ENCODE measurements at regions not wholly inside any gene's neighbourhood (a gene's known extent, or its start where the extent isn't known, plus 50 kb on each side); places are given as distances from the start of the nearest gene placed in this dataset.

DNA sequence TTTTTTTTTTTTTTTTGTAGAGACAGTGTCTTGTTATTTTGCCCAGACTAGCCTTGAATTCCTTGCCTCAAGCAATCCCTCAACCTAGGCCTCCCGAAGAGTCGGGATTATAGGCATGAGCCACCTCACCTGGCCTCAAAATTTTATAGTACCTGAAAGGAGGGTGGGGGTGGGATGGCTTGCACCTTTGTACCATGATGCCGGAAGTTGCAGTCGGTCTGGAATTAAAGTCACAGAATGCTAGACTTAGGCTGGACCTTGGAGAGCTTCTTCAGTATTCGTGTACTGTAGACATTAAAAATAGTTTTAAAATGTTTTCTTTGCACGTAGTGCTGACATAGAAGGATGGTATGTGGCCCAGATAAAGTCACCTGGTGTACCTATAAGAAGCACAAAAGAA, 280.9 kb downstream of the STIM2 start:
- no peaks in the 10 kb centered on the region for H3K79me2 ChIP-seq (ENCODE audit: insufficient read depth, low read length)
- H4K20me1 ChIP-seq (ENCODE audit: insufficient read depth, low read length): no peaks in the 10 kb centered on the region
- no peaks in the 10 kb centered on the region for H3K4me1 Mint-ChIP-seq (ENCODE audit: low read depth, unreplicated experiment)
- no peaks in the 10 kb centered on the region for H3K36me3 ChIP-seq (ENCODE audit: insufficient read depth, low read length)
- no peaks in the 10 kb centered on the region for H3K36me3 Mint-ChIP-seq (ENCODE audit: low read depth, unreplicated experiment)
- no peak overlapping the region for H3K4me3 ChIP-seq (ENCODE audit: insufficient read depth, low read depth, low read length)
- no peak overlapping the region for H3K4me2 ChIP-seq (ENCODE audit: low read length)
- H3K9ac ChIP-seq (ENCODE audit: low read length): no peak overlapping the region
- H3K27me3 ChIP-seq (ENCODE audit: insufficient read depth, low read length): no peaks in the 10 kb centered on the region
- no peaks in the 10 kb centered on the region for H3K27me3 Mint-ChIP-seq (ENCODE audit: low read depth, unreplicated experiment)
- no peaks in the 10 kb centered on the region for H3K9me3 ChIP-seq (ENCODE audit: insufficient read depth, low read depth, low read length)
- H3K27ac Mint-ChIP-seq (ENCODE audit: unreplicated experiment): no peak overlapping the region
- no peaks in the 10 kb centered on the region for H3K4me1 ChIP-seq (ENCODE audit: insufficient read depth, low read length)
- DNase-seq (ENCODE audit: low read depth) (no peak), FAIRE-seq (no peak)
- no peak for TF ChIP-seq EZH2 (IDR thresholded peaks at IDR 0.05; ENCODE audit: insufficient read depth, low read length)
- H3K27ac ChIP-seq (ENCODE audit: low read depth, low read length): no peak overlapping the region
- no peak overlapping the region for H2AFZ ChIP-seq (ENCODE audit: low read depth, low read length)
- no peak overlapping the region for H3K4me3 Mint-ChIP-seq (ENCODE audit: unreplicated experiment)
- H3K9me3 Mint-ChIP-seq (ENCODE audit: unreplicated experiment): peaks cover 3% of the 10 kb centered on the region

DNA sequence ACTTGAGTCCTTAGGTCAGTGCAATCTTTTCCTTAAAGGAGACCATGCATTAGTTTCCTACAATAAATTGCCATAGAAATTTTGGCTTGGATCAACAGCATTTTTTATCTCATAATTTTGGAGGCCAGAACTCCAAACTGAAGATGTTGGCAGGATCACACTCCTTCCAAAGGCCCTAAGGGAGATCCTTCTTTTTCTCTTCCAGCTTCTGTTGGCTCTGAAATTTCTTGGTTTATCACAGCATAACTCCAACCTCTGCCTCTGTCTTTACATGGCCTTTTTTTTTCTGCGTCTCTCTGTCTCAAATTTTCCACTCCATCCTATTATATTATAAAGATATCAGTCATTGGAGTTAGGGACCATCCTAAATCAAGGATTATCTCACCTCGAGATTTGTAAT, 282.2 kb downstream of the STIM2 start:
- DNase-seq (ENCODE audit: low read depth) (no peak), FAIRE-seq (no peak)
- no peaks in the 10 kb centered on the region for H3K27me3 Mint-ChIP-seq (ENCODE audit: low read depth, unreplicated experiment)
- Histone ChIP-seq H3K27ac (ENCODE audit: low read depth, low read length) (no peak overlapping the region), H3K79me2 (ENCODE audit: insufficient read depth, low read length) (no peaks in the 10 kb centered on the region), H3K4me1 (ENCODE audit: insufficient read depth, low read length) (no peaks in the 10 kb centered on the region), H3K9me3 (ENCODE audit: insufficient read depth, low read depth, low read length) (no peaks in the 10 kb centered on the region), H2AFZ (ENCODE audit: low read depth, low read length) (no peak overlapping the region), H4K20me1 (ENCODE audit: insufficient read depth, low read length) (no peaks in the 10 kb centered on the region), H3K4me3 (ENCODE audit: insufficient read depth, low read depth, low read length) (no peak overlapping the region), H3K4me2 (ENCODE audit: low read length) (no peak overlapping the region), H3K9ac (ENCODE audit: low read length) (no peak overlapping the region), H3K36me3 (ENCODE audit: insufficient read depth, low read length) (no peaks in the 10 kb centered on the region), H3K27me3 (ENCODE audit: insufficient read depth, low read length) (no peaks in the 10 kb centered on the region)
- H3K36me3 Mint-ChIP-seq (ENCODE audit: low read depth, unreplicated experiment): no peaks in the 10 kb centered on the region
- no peaks in the 10 kb centered on the region for H3K4me1 Mint-ChIP-seq (ENCODE audit: low read depth, unreplicated experiment)
- TF ChIP-seq EZH2 (IDR thresholded peaks at IDR 0.05; ENCODE audit: insufficient read depth, low read length): no peak
- TF ChIP-seq, protein P1, sequence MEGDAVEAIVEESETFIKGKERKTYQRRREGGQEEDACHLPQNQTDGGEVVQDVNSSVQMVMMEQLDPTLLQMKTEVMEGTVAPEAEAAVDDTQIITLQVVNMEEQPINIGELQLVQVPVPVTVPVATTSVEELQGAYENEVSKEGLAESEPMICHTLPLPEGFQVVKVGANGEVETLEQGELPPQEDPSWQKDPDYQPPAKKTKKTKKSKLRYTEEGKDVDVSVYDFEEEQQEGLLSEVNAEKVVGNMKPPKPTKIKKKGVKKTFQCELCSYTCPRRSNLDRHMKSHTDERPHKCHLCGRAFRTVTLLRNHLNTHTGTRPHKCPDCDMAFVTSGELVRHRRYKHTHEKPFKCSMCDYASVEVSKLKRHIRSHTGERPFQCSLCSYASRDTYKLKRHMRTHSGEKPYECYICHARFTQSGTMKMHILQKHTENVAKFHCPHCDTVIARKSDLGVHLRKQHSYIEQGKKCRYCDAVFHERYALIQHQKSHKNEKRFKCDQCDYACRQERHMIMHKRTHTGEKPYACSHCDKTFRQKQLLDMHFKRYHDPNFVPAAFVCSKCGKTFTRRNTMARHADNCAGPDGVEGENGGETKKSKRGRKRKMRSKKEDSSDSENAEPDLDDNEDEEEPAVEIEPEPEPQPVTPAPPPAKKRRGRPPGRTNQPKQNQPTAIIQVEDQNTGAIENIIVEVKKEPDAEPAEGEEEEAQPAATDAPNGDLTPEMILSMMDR (IDR thresholded peaks at IDR 0.05; ENCODE audit: insufficient read depth, low read depth, low read length): no peak
- no peak overlapping the region for H3K4me3 Mint-ChIP-seq (ENCODE audit: unreplicated experiment)
- no peak overlapping the region for H3K27ac Mint-ChIP-seq (ENCODE audit: unreplicated experiment)
- peaks cover 4% of the 10 kb centered on the region for H3K9me3 Mint-ChIP-seq (ENCODE audit: unreplicated experiment)

DNA sequence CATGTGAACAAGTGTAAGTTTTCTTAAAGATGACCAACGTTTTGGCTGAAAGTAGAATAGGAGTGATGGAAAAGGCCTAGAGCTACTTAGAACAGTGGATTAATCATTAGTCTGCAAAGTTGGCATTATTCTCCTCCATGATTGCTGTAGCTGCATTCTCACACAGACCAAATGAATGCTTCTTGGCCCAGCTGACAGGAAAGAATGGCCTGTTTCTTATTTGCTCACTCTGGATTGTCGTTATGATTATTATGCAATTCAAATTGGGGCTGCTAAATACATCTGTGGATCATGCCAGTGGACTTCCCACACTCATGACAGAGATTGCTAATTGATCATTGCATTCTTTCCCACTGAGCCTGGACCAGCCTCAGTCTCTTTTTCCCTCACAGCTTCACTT, 285.0 kb downstream of the STIM2 start:
- Mint-ChIP-seq H3K27ac (ENCODE audit: unreplicated experiment) (no peak overlapping the region), H3K27me3 (ENCODE audit: low read depth, unreplicated experiment) (no peaks in the 10 kb centered on the region), H3K4me1 (ENCODE audit: low read depth, unreplicated experiment) (peaks cover 18% of the 10 kb centered on the region), H3K36me3 (ENCODE audit: low read depth, unreplicated experiment) (no peaks in the 10 kb centered on the region), H3K4me3 (ENCODE audit: unreplicated experiment) (no peak overlapping the region), H3K9me3 (ENCODE audit: unreplicated experiment) (peaks cover 4% of the 10 kb centered on the region)
- H3K4me2 ChIP-seq (ENCODE audit: low read length): no peak overlapping the region
- no peak overlapping the region for H2AFZ ChIP-seq (ENCODE audit: low read depth, low read length)
- no peaks in the 10 kb centered on the region for H4K20me1 ChIP-seq (ENCODE audit: insufficient read depth, low read length)
- H3K9ac ChIP-seq (ENCODE audit: low read length): no peak overlapping the region
- no peak overlapping the region for H3K27ac ChIP-seq (ENCODE audit: low read depth, low read length)
- H3K9me3 ChIP-seq (ENCODE audit: insufficient read depth, low read depth, low read length): no peaks in the 10 kb centered on the region
- no peak for DNase-seq (ENCODE audit: low read depth)
- H3K79me2 ChIP-seq (ENCODE audit: insufficient read depth, low read length): no peaks in the 10 kb centered on the region
- H3K4me1 ChIP-seq (ENCODE audit: insufficient read depth, low read length): peaks cover 8% of the 10 kb centered on the region
- no peak for FAIRE-seq
- H3K4me3 ChIP-seq (ENCODE audit: insufficient read depth, low read depth, low read length): no peak overlapping the region
- no peak for TF ChIP-seq EZH2 (IDR thresholded peaks at IDR 0.05; ENCODE audit: insufficient read depth, low read length)
- H3K27me3 ChIP-seq (ENCODE audit: insufficient read depth, low read length): no peaks in the 10 kb centered on the region
- no peaks in the 10 kb centered on the region for H3K36me3 ChIP-seq (ENCODE audit: insufficient read depth, low read length)

Measured in astrocyte (in vitro differentiated cells and primary cell).